ENCODE measurements at regions not wholly inside any gene's neighbourhood (a gene's known extent, or its start where the extent isn't known, plus 50 kb on each side); places are given as distances from the start of the nearest gene placed in this dataset.
"Not testable (repeated sequence)": the region's sequence is repeated elsewhere in the genome, so short reads cannot be mapped to it uniquely, and the experiment has no call there.

DNA sequence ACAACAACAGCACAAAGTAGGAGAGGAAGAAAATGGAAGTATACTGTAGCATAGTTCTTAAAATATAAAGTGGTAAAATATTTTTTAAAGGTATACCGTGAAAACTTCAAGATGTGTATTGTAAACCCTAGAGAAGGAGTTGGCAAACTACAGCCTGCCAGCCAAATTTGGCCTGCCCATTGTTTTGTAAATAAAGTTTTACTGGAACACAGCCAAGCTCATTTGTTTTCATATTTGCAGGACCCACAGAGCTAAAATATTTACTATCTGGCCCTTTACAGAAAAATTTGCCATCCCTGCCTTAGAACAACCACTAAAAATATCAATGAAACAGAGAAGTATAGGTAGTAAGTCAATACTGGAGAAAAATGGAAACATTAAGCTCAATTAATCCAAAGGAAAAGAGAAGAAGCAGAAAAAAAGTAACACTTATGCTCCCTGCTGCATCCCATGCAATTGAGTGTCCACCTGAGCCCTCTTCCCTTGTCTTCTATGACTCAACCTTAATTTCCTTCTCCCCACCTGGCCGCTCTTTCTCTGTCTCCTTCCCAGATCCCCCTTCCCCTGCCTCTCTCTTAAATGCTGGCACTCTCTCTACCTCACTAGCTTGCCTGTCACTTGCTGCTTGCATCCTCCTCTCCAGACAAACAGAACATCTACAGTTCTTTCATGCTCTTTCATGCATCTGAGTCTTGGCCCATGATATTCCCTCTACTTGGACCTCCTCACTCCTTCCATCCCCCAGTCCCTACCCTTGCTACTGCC, 50.6 kb upstream of the FER start:
- no peak for DNase-seq

DNA sequence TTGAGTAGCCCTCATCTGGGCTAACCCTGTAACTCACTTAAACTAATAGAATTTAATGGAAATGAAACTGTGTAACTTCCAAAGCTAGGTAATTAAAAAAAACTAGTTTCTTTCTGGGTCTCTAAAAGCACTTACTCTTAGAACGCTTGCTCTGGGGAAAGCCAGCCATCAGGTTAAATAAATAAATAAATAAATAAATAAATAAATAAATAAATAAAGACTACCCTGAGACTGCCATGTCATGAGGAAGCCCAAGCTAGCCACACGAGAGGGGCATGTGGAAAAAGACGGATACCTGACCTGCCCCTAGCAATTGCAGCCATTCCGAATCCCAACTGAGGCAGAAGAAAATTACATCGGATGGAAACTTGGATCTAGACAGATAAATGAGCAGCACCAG, 51.3 kb upstream of the FER start:
- DNase-seq, result no peak

DNA sequence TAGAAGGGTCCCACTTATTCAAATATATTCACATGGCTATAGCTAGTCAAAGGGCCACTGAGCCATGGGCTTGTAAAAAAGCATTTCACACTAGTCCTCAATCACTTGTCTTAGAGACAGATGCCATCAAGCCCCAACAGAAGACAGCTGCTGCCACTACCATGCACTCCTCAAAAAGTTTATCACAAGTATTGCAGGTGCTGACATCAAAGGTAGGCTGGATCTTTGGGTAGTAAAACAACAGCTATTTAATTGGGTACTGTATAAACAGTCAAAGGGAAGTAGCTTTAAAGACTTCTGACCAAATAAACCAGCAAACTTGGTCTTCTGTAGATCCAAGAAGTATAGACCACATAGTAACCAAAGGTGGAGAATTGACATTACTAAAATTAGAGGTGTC, 59.2 kb upstream of the FER start:
- no peak for DNase-seq

DNA sequence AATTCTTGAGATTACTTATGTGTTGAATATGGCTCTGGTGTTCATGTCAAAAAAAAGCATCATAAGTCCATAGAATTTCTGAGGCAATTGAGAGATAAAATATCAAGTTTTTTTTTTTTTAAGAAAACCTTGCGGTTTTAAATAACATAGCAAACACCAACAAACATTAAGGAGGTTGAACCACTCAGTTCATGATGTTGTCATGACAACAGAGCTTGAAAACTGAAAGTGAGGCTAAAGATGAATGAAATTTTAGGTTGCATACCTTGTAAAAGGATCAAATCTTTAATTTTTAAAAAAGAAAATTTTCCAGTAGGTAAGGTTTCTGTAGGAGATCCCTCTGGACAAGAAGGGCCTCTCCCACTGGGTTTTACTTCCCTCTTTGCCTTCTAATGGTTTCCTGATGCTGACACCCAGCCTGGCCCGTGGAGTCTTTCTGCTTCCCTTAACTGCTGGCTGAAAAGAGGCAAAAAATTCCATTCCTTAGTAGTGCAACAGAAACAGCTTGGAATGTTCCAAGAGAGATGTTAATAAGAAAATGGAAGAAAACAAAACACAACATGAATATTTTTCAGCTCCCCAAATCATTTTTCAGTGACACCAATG, 60.0 kb upstream of the FER start:
- no peak for DNase-seq

DNA sequence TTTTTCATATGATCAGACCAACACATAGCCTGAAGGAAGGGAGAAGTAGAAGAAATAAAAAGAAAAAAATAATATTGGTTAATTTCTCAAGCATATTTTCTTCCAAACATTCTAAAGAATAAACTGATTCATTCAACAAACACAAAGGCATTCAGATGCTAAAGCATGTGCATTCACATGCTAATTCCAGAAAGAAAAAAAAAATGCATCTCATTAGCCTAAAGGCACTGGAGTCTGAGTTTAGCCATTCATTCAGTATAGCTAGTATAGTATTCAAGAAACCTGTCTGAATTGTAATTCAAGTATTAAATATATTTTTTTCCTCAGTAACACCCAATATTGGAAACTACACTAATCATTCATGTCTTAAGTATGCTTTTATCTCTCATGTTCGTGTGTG, 61.0 kb upstream of the FER start:
- no peak for DNase-seq

DNA sequence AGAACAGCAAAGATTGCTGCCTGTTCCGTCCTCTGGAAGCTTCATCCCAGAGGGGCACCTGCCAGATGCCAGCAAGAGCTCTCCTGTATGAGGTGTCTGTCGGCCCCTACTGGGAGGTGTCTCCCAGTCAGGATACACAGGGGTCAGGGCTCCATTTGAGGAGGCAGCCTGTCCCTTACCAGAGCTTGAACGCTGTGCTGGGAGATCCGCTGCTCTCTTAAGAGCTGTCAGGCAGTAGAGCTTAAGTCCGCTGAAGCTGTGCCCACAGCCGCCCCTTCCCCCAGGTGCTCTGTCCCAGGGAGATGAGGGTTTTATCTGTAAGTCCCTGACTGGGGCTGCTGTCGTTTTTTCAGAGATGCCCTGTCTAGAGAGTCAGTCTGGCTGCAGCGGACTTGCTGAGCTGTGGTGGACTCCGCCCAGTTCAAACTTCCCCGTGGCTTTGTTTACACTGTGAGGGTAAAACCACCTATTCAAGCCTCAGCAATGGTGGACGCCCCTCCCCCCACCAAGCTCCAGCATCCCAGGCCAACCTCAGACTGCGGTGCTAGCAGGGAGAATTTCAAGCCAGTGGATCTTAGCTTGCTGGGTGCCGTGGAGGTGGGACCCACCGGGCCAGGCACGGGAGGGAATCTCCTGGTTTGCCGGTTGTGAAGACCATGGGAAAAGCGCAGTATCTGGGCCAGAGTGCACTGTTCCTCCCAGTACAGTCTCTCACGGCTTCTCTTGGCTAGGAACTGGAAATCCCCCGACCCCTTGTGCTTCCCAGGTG, 62.1 kb upstream of the FER start:
- not testable (repeated sequence) for DNase-seq

DNA sequence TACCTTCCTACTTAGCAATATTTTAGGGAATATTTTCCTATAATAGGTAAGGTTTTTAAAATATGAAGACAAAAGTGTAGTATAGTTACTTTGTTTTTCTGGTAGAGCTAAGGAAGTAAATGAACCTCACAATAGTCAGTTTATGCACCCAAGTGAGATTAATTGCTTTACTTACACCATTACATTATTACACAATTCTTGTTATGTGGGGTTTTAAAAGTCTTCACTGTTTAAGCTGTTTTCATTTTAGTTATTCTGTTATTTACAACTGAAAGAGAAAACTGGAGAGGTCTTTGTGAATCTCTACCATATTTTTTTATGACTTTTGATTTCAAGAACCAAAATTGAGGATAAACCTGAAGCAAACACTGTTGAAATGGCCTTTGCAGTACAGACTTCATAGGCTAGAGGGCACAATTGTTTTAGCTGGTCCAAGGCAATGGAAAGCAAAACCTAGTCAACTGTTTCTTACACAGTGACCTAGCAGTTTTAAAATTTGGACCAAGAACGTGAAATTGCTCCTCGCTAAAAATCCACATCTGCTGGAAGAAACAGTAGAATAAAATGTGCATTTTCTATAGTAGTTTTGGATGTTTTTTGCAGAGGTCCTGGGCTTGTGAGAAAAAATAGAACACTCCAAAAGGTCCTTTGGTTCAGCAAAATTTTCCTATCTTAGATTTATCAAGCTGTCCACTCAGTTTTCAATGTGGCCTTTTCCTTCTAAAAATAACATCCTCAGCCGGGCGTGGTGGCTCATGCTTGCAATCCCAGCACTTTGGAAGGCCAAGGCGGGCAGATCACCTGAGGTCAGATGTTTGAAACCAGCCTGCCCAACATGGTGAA, 66.4 kb upstream of the FER start:
- no peak for DNase-seq

DNA sequence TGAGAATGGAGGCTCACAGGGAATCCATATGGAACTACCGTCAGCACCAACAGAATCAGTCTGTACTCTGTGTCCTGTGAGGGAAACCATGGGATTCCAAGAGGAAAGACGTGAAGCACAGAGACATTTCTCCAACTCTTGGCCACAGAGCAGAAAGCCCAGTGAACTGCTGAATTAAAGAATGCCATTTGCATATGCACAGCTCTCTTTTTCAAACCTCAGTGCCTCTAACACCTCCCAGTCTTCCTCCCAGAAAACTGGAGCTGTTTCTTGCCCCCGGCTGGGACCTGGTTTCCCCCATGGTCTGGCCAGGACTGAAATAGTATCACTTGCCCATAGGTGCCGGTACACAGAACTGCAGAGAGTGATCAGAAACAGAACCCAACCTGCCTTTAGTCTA, 69.6 kb upstream of the FER start:
- no peak for DNase-seq

DNA sequence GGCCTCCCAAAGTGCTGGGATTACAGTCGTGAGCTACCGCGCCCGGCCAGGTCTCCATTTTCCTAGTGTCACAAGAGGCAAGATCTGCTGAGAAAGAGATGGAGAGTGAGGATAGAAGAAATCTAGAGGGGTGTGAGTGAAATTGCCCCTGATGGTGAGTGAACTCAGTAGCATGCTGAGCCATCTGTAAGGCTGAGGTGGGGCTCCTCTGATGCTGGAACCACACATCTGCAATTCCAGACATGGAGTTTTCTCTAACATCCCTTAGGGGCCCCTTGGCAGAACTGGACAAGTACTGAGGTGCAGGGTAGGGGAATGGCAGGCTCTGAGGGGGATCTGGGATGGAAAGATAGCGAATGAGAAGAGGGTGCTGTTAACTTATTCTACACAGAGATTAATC, 72.0 kb upstream of the FER start:
- DNase-seq, result no peak

DNA sequence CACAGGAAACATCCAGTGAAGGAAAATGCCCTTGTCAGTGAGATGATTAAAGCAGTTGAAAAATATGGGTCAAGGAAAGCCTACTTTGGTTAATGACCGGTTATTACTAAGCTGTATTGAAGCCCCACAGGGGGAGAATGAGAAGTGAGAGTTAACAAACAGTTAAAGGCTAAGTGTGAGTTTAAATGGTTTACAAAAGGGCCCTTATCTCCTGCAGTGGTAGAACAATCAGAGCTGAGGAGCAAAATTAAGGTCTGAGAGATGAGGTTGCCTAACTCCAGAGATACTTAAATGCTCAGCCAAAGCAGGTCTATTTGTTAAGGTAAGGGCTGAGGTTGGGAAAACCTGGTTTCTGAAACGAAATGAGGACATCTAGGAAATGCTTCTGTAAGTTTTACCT, 75.1 kb upstream of the FER start:
- no peak for DNase-seq

DNA sequence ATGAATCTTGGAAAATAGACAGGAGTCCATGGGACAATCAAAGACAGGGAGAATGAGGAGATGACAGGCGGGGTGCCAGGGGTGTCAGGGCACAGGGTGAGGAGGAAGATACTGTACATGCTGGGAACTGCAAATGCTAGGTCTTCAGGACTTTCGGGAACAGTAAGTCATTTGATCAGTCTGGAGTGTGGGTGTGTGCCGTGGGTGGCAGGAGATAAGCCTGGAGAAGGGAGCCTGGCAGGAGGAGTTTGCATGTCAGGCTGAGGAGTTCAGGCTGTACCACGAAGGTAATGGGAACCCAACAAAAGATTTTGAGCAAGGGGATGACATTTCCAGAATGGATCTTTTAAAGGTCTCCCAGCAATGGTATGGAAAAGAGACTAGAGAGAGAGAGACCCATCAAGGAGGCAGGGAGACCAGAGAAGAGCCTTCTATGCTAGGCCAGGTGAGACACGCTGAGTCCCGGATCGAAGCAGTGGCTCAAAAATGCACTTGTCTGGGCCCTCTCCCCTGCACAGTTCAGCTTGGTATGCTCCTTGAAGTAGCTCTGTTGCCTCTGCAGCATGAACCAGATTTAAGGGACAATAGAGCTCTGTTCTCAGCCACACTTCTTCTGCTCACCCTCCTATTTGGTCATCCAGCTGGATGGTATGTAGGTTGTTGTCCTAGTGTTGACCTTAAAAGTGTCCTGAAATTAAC, 77.0 kb upstream of the FER start:
- DNase-seq, result no peak

DNA sequence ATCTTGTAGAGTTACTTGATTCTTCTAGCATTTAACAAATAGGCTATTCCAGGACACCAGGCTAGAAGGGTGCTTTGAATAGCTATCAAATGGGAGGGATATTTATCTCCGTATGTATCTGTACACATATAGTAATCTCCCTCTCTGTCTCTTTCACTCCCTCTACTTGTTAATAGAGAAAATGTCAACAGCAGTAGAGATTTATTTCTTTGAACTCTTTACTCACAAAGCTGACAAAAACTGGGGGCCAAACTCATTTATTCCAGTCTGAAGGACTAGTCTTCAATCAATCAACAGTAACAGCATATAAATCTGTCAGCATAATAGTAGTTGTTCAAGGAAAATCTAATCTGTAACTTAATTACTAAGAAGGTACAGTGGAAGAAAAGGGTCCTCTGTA, 78.2 kb upstream of the FER start:
- no peak for DNase-seq

DNA sequence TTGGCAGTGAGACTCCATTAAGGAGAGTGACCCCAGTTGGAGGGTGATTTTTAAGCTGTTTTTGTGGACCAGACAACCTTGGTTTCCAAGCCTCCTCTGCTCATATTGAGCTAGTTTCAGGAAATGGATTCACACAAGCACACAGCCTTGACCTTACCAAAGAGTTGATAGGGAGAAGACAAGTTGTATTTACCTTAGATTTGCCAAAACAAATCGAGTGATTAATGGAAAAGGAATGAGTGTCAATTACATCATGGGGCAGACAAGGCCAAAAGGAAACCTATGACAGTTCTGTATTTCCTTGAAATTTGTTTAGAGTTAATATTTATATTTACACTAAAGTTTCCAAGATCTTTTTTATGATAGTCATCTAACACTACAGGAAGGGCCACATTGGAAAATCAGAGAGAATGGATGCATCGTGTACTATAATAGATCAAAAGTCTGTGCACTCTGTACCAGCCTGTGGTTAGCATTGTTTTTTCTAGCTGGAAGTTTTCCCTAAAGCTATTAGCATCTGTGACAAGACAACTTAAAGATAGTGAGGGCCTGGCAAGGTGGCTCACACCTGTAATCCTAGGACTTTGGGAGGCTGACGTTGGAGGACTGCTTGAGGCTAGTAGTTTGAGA, 86.0 kb upstream of the FER start:
- DNase-seq, result no peak

DNA sequence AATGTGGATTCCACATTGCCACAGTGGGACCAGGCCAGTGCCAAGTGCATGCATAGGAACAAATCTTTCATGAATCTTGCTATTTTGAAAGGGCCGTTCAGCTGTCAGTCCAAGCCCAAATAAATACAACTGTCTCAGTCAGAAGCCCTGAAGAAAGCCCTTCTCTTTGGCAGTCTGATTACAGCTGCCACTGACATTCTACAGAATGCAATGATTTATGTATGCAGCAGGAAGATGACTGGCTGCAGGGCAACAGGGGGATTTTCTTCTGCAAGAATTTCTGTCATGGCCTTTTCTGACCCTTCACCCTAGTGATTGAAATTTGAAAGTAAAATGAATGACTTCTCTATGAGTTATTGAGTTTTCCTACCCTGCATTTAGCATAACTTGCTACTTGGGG, 86.7 kb upstream of the FER start:
- DNase-seq, result no peak

DNA sequence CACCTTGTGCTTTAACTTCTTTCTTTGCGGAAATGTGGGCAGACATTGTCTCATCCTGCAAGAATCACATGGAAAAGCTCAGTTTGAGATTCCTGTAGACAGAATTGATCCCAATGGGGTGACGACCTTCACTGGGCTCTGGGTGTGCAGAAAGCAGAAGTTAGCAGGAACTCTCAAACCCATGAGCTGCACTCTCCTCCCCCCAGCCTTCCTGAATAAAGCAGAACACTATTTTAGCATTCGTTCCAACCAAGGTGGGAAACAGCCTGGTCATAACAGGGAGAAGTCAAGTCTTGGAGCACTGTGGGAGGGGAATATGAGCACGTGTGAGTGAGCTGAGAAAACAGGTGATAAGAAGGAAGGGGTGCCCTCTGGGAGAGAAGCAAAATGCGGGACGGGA, 87.4 kb upstream of the FER start:
- no peak for DNase-seq

DNA sequence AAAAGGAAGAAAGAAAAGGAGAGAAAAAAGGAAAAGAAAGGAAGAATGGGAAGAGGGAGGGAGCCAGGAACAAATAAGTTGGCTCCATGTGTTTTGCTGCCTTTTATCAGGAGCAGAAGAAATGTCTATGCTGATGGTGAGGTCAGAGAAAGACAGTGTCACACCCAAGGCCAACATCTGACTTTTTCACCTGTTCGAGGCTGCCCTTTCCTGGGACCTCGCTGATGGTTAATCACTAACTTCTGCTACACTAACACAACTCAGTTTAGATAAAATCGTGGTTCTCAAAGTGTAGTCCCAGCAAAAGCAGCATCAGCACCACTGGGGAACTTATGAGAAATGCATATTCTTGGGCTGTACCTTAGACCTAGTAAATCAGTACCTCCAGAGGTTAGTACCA, 88.2 kb upstream of the FER start:
- DNase-seq, result no peak

DNA sequence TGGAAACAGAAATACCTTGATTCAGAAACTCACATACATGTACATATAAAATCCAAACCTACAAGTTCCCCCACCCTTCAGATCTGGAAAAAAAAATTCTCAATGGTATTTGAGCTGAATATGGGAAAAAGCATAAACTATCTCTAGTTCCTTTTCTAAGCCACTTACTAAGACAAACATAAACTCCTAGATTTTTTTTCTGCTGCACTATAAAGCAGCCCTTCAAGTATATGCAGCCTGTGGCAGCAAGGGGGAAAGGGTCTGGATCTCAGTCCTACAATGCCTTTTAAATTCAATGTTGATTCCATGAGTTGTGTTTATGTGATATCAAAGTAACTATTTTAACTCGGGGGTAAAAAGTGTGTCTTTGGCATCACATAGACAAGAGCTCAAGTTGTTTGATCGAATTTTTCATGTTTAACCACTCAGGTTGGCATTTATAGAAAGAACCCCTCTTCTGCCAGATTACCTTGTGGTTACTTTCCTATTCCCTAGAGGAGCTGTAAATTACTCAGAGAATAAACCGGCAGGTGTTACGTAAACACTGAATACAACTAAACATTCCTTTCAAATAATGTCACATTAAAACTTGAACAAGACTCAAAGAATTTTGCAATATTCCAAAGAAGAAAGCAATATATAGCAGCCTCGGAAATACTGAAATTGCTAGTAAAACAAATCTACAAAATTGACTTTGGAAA, 91.8 kb upstream of the FER start:
- no peak for DNase-seq

DNA sequence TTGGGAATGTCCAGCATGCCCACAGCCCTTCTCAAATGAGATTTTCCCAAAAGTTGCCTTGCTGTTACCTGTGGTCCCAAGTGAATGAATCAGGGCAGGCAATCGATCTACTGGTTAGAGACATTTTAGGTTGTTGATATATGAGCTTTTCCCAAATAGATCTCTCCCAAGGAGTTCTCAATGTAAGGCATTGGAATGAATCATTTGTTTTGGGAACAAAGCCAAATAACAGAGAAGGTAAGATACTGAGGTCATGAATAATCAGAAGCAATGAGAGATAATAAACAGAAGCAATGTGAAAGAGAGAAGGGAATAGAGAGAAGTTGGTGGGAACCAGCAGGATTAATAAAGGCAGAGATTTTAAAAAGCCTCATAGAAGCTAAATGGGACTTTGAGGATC, 93.6 kb upstream of the FER start:
- no peak for DNase-seq

DNA sequence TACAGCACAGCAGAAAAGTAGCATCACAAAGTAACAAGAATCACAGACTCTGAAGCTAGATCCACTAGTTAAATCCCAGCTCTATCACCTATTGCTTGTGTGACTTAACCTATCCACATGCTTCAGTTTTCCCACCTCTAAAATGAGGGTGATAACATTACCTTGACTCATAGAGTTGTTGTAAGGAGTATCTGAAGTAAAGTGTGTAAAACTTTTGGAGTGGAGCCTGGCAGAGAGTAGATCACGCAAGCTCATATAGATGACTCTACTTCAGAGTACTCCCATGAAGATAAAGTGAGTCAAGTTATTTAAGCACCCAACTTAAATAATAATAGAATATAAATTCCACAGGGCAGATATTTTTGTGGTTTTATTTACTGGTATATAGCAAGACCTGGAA, 94.5 kb upstream of the FER start:
- no peak for DNase-seq

DNA sequence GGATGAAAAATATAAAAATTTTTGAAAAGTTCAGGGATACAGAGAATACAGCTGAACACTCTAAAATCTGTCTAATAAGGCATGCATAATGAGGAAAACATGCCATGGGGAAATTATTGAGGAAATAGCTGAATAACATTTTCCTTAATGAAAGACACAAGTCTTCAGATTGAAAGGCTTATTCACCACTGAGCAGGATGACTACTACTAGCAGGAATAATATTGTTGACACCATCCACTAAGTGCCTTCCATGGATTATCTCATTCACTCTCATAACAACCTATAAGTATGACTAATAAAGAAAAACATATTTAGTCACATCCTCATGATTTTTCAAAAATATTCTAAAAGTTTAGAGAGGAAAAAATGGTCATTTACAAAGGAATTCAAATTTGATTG, 96.7 kb upstream of the FER start:
- no peak for DNase-seq

DNA sequence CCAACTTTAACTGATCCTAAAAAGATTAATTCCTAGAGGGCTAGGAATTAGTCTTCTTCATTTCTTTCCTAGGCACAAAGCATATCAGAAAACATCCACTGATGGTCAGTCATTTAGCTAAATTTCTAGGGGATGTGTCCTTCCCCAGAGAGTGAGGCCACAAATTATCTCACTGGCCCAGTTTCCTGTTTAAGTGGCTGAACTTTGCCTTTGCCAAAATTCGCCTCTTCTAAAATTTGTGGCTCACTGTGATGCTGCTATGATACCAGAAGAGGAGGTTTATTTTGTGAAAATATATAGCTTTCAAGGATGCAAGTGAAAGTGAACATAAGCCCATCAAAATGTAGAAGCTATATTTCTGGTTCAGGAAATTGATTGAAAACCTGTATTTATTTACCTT, 98.1 kb upstream of the FER start:
- DNase-seq, result no peak

DNA sequence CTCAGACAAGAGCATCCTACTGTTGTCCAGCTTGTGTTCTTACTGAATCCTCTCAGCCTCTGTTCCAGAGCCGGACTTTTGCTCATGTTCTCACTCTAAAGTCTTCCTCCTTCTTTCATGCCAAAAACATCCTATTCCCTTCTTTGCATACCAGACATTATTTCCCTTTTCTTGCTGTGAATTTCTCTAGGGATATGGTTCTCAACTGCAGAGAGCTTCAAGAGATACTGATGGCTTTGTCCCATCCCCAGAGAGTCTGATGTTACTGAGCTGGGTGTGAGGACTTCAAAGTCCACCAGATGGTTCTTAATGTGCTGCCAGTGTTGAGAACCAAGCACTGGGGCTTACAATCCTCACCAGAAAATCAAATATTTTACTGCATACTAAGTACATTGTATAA, 98.6 kb upstream of the FER start:
- DNase-seq, result no peak

Measured in T1000 (cell line).